Activated naive CD8-positive, alpha-beta T cell treated with anti-CD3 and anti-CD28 coated beads, Interleukin-2, amount 50 U/mL, for 16 hours (primary cell): ENCODE measurements at regions not wholly inside any gene's neighbourhood (a gene's known extent, or its start where the extent isn't known, plus 50 kb on each side); places are given as distances from the start of the nearest gene placed in this dataset.
A peak's percentile ranks its signal among the peaks of the same experiment; 100 is the strongest.

Source experiments
- DNase-seq: peaks from one replicate; pipeline ENCODE4 v3.0.0-alpha.2; 2020; ENCODE audit warnings: low read depth, low spot score

- no peak for DNase-seq
These were observed 183.4 kb downstream of the KLF13 start for GRCh38 chr15:31510057-31510456.

GRCh38 chr15:31511707-31512310 is 185.2 kb downstream of the KLF13 start:
- peak; percentile 17 for DNase-seq

GRCh38 chr15:31513178-31513577 is 186.5 kb downstream of the KLF13 start:
- DNase-seq = no peak

GRCh38 chr15:31516440-31516839 is 189.8 kb downstream of the KLF13 start:
- no peak for DNase-seq

- DNase-seq = no peak
These were observed 190.2 kb downstream of the KLF13 start for GRCh38 chr15:31516874-31517273.

- DNase-seq = no peak
These were observed 191.1 kb downstream of the KLF13 start for GRCh38 chr15:31517711-31518110.

- no peak for DNase-seq
These were observed 195.4 kb downstream of the KLF13 start for GRCh38 chr15:31522028-31522427.

GRCh38 chr15:31523027-31523654 is 196.5 kb downstream of the KLF13 start:
- no peak for DNase-seq

- no peak for DNase-seq
These were observed 197.0 kb downstream of the KLF13 start for GRCh38 chr15:31523655-31524049.

- no peak for DNase-seq
These were observed 198.6 kb downstream of the KLF13 start for GRCh38 chr15:31525185-31525695.

GRCh38 chr15:31525988-31526665 is 199.5 kb downstream of the KLF13 start:
- DNase-seq = no peak

- no peak for DNase-seq
These were observed 200.5 kb downstream of the KLF13 start for GRCh38 chr15:31526916-31527690.

GRCh38 chr15:31528846-31529245 is 202.2 kb downstream of the KLF13 start:
- no peak for DNase-seq

GRCh38 chr15:31537770-31538592 is 211.3 kb downstream of the KLF13 start:
- DNase-seq = no peak

GRCh38 chr15:31540633-31541032 is 214.0 kb downstream of the KLF13 start:
- no peak for DNase-seq

GRCh38 chr15:31544361-31544760 is 217.7 kb downstream of the KLF13 start:
- DNase-seq = no peak

- DNase-seq = no peak
These were observed 218.6 kb downstream of the KLF13 start for GRCh38 chr15:31545257-31545656.

GRCh38 chr15:31550211-31550977 is 223.8 kb downstream of the KLF13 start:
- no peak for DNase-seq

- DNase-seq = no peak
These were observed 224.7 kb downstream of the KLF13 start for GRCh38 chr15:31551323-31551722.

GRCh38 chr15:31552482-31553099 is 226.0 kb downstream of the KLF13 start:
- DNase-seq = no peak
